ENCODE measurements at regions not wholly inside any gene's neighbourhood (a gene's known extent, or its start where the extent isn't known, plus 50 kb on each side); places are given as distances from the start of the nearest gene placed in this dataset.

DNA sequence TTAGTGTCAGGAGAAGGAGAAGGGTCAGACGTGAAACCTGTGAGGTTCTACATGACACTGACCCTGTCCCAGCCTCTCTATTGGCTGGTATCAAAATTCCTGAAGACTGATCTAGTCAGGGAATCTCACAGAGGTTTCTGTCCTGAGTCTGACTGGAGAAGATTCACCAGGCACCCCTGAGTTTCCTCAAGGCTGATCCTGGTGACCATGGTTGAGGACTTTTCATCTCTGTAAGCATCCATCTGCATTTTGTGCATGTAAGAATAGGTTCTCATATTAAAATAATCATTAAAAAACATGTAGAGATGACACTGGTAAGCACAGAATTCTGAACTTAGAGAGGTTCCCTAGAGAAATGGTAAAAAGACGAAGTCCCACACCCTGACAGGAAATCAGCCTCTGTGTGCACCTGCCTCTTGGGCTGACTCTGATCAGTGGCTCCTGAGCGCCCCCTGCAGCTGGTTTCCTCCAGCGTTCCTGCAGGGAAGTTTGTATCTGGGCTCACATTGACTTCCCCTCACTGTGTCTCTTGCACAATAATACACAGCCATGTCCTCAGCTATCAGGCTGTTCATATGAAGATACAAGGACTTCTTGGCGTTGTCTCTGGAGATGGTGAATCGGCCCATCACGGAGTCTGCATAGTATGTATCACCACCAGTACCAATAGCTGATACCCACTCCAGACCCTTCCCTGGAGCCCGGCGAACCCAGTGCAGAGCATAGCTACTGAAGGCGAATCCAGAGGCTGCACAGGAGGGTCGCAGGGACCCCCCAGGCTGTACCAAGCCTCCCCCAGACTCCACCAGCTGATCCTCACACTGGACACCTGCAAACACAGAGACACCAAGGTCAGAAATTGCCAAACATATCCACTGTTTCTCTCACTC is 991.9 kb downstream of the TMEM121 start:
- TF ChIP-seq GABPA (IDR thresholded peaks at IDR 0.05; ENCODE audit: low read depth) (no peak), CTCF (IDR thresholded peaks at IDR 0.05; ENCODE audit: insufficient read depth, low read length) (peak; percentile 20), SPI1 (IDR thresholded peaks at IDR 0.05; ENCODE audit: borderline replicate concordance, low read depth) (peak; percentile 78; the same call in 1 of the 2 replicates), POLR2AphosphoS5 (IDR thresholded peaks at IDR 0.05; ENCODE audit: low read depth) (no peak)
- TF ChIP-seq, protein P1, sequence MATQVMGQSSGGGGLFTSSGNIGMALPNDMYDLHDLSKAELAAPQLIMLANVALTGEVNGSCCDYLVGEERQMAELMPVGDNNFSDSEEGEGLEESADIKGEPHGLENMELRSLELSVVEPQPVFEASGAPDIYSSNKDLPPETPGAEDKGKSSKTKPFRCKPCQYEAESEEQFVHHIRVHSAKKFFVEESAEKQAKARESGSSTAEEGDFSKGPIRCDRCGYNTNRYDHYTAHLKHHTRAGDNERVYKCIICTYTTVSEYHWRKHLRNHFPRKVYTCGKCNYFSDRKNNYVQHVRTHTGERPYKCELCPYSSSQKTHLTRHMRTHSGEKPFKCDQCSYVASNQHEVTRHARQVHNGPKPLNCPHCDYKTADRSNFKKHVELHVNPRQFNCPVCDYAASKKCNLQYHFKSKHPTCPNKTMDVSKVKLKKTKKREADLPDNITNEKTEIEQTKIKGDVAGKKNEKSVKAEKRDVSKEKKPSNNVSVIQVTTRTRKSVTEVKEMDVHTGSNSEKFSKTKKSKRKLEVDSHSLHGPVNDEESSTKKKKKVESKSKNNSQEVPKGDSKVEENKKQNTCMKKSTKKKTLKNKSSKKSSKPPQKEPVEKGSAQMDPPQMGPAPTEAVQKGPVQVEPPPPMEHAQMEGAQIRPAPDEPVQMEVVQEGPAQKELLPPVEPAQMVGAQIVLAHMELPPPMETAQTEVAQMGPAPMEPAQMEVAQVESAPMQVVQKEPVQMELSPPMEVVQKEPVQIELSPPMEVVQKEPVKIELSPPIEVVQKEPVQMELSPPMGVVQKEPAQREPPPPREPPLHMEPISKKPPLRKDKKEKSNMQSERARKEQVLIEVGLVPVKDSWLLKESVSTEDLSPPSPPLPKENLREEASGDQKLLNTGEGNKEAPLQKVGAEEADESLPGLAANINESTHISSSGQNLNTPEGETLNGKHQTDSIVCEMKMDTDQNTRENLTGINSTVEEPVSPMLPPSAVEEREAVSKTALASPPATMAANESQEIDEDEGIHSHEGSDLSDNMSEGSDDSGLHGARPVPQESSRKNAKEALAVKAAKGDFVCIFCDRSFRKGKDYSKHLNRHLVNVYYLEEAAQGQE (IDR thresholded peaks at IDR 0.05; ENCODE audit: insufficient replicate concordance, low read depth), result no peak
